Upper lobe of left lung (tissue), 4 donors: ENCODE measurements at regions not wholly inside any gene's neighbourhood (a gene's known extent, or its start where the extent isn't known, plus 50 kb on each side); places are given as distances from the start of the nearest gene placed in this dataset.

ENCODE experiments used
- CTCF ChIP-seq, 6 experiments: fragments of 450-650 bp in 4 of 6; fragments of 200-600 bp in 2 of 6; sonication (generic) in 2 of 6; IDR thresholded peaks; one replicate each; pipeline ENCODE4 v1.5.1; 2016 to 2019; ENCODE audit warnings: antibody characterized with exemption in 6 of 6
- POLR2A ChIP-seq, 4 donors: fragments of 450-650 bp; IDR thresholded peaks; one replicate each; pipeline ENCODE4 v1.5.1; 2016 to 2017; ENCODE audit warnings: antibody characterized with exemption in 4 of 4, mild to moderate bottlenecking in 2 of 4
- POLR2AphosphoS5 ChIP-seq, 2 donors: sonication (generic); formaldehyde crosslinking; IDR thresholded peaks; one replicate each; pipeline ENCODE4 v1.5.1; 2017; ENCODE audit warnings: antibody characterized with exemption in 2 of 2

GRCh38 chr1:60865166-60865565 lies 217.2 kb upstream of the NFIA start:
- TF ChIP-seq CTCF (IDR thresholded peaks at IDR 0.05) (no peak), POLR2AphosphoS5 (IDR thresholded peaks at IDR 0.05) (no peak), POLR2A (IDR thresholded peaks at IDR 0.05) (no peak)
